ENCODE measurements at regions not wholly inside any gene's neighbourhood (a gene's known extent, or its start where the extent isn't known, plus 50 kb on each side); places are given as distances from the start of the nearest gene placed in this dataset.
"Not testable (repeated sequence)": the region's sequence is repeated elsewhere in the genome, so short reads cannot be mapped to it uniquely, and the experiment has no call there.

DNA sequence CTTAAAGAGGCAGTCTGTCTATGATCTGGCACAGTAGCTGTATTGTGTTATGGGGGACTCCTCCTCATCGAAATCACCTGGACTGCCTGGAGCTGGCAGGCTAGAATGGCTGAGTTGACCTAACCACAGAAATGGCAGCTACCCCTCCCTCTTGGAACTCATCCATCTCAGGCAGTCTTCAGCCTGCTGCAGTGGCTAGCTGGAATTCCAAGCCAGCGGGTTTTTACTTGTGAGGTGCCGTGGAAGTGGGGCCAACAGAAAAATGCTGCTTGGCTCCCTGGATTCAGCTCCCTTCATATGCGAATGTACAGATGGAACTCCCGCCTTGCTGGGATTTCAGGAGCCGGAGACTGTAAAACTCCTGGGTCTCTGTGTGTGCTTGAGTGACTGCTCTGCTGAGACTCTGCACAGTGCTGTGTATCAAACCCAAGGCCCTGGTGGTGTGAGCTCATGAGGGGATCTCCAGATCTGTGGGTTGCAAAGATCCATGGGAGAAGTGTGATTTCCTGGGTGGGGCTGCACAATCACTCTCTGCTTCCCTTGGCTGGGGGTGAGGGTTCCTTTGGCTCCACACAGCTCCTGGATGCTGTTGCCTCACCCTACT lies 316.9 kb downstream of the CTH start:
- no peak overlapping the region for H3K4me3 ChIP-seq (ENCODE audit: control insufficient read depth, low read depth, low read length)
- TF ChIP-seq, protein P1, sequence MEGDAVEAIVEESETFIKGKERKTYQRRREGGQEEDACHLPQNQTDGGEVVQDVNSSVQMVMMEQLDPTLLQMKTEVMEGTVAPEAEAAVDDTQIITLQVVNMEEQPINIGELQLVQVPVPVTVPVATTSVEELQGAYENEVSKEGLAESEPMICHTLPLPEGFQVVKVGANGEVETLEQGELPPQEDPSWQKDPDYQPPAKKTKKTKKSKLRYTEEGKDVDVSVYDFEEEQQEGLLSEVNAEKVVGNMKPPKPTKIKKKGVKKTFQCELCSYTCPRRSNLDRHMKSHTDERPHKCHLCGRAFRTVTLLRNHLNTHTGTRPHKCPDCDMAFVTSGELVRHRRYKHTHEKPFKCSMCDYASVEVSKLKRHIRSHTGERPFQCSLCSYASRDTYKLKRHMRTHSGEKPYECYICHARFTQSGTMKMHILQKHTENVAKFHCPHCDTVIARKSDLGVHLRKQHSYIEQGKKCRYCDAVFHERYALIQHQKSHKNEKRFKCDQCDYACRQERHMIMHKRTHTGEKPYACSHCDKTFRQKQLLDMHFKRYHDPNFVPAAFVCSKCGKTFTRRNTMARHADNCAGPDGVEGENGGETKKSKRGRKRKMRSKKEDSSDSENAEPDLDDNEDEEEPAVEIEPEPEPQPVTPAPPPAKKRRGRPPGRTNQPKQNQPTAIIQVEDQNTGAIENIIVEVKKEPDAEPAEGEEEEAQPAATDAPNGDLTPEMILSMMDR (IDR thresholded peaks at IDR 0.05; ENCODE audit: control insufficient read depth, insufficient read depth, low read depth, low read length, missing control alignments), result no peak
- no peak for DNase-seq (ENCODE audit: low read depth)

DNA sequence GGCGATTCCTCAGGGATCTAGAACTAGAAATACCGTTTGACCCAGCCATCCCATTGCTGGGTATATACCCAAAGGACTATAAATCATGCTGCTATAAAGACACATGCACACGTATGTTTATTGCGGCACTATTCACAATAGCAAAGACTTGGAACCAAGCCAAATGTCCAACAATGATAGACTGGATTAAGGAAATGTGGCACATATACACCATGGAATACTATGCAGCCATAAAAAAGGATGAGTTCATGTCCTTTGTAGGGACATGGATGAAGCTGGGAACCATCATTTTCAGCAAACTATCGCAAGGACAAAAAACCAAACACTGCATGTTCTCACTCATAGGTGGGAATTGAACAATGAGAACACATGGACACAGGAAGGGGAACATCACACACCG lies 311.1 kb downstream of the PTGER3 start:
- not testable (repeated sequence) for DNase-seq (ENCODE audit: low read depth); H3K4me3 ChIP-seq (ENCODE audit: control insufficient read depth, low read depth, low read length)

DNA sequence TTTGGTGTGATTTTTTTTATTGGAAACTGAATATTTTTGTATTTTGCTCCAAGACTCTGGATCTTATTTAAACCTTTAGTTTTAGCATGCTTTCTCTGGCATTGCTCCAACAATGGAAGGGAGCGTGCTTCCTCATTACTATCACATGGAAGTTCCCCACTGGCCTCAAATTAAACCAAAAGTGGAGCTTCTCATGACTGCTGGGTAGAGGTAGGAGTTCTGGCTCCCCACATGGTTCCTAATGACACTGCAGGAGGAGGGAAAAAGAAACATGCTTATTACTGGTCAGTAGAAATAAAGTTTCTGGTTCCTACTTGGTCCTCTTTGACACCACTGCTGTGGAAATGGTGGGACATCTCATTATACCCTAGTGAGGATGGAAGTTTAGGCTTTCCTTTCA lies 310.5 kb downstream of the PTGER3 start:
- no peak for DNase-seq (ENCODE audit: low read depth)
- H3K4me3 ChIP-seq (ENCODE audit: control insufficient read depth, low read depth, low read length), result no peak overlapping the region
- TF ChIP-seq, protein P1 (IDR thresholded peaks at IDR 0.05; ENCODE audit: control insufficient read depth, insufficient read depth, low read depth, low read length, missing control alignments), result no peak

DNA sequence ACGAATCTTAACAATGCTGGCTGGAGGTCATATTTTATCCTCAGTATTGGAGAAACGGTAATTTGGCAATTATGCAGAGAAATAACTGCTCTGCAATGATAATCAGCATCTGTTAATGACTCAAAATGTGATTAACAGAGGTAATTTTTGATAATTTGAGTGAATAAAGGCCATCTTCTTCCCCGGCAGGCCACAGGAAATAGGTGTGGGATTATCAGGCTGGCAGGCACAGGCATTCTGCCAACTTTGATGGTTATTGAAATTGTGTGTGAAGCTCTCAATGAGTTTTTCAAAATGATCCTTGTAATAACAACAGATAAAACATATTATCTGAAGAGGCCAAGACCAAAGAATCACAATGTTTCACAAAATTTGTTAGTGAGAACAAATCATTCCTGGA lies 309.0 kb downstream of the PTGER3 start:
- TF ChIP-seq, protein P1 (IDR thresholded peaks at IDR 0.05; ENCODE audit: control insufficient read depth, insufficient read depth, low read depth, low read length, missing control alignments), result no peak
- DNase-seq (ENCODE audit: low read depth), result no peak
- H3K4me3 ChIP-seq (ENCODE audit: control insufficient read depth, low read depth, low read length), result no peak overlapping the region

DNA sequence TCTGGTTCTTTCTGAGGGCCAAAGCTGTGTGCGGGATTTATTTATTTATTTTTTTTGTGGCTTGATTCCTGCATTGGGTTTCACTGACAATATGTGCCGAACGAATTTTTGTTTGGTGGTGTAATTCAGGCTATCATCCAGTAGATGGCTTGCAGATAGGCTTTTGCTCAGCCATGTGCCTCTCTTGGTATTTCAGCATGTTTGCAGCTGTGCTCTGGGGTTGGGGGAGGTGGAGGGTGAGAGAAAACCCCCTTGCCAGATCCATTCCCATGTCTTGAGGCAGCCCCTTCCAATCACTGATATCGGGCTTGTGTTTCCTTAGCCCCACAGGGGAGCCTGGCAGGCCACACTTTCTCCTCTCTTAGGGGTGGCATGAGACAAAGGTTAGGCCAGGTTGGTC lies 302.4 kb downstream of the PTGER3 start:
- no peak overlapping the region for H3K4me3 ChIP-seq (ENCODE audit: control insufficient read depth, low read depth, low read length)
- DNase-seq (ENCODE audit: low read depth), result no peak
- TF ChIP-seq, protein P1 (IDR thresholded peaks at IDR 0.05; ENCODE audit: control insufficient read depth, insufficient read depth, low read depth, low read length, missing control alignments), result peak; percentile 64

DNA sequence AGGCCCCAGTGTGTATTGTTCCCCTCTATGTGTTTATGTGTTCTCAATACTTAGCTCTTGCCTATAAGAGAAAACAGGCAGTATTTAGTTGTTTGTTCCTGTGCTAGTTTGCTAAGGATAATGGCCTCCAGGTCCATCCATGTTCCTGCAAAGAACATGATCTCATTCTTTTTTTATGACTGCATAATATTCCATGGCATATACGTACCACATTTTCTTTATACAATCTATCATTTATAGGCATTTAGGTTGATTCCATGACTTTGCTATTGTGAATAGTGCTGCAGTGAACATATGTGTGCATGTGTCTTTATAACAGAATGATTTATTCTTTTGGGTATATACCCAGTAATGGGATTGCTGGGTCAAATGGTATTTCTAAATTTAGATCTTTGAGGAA lies 301.6 kb downstream of the PTGER3 start:
- DNase-seq (ENCODE audit: low read depth), result not testable (repeated sequence)

DNA sequence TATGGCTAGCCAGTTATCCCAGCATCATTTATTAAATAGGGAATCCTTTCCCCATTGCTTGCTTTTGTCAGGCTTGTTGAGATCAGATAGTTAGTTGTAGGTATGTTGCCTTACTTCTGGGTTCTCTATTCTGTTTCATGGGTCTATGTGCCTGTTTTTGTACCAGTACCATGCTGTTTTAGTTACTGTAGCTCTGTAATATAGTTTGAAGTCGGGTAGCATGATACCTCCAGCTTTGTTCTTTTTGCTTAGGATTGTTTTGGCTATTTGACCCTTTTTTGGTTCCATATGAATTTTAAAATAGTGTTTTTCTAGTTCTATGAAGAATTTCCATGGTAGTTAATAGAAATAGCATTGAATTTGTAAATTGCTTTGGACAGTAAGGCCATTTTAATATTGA lies 300.5 kb downstream of the PTGER3 start:
- DNase-seq (ENCODE audit: low read depth); H3K4me3 ChIP-seq (ENCODE audit: control insufficient read depth, low read depth, low read length): not testable (repeated sequence)

More for the DNA sequence above, 301.6 kb downstream of the PTGER3 start:
- not testable (repeated sequence) for H3K4me3 ChIP-seq (ENCODE audit: control insufficient read depth, low read depth, low read length)

DNA sequence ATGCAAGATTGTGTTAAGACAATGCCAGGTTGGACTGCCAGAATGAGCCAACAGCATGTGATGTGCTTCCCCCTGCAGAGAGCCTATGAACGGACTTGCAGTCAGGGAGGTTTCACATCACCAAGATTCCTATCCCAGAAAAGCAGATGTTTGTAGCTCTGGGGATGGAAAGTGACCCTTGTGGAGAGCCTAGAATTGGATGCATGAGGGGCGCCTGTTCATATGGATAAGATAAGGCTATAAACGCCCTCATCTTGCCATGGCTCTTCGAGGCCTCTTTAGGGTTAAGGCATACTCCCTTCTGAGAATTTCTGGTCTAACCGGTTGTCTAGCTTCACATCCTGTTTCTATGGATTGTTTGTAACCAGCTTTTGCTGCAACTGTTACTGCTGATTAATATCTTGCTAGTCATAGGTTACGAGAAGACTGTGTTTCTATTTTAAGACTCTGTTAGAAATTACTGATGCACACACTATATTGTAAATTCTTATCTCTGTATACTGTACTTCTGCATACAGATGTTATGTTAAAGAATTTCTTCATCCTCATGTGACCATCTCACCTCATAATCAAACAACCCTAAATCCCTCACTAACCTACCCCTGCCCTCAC lies 295.8 kb downstream of the PTGER3 start:
- not testable (repeated sequence) for H3K4me3 ChIP-seq (ENCODE audit: control insufficient read depth, low read depth, low read length); DNase-seq (ENCODE audit: low read depth)

DNA sequence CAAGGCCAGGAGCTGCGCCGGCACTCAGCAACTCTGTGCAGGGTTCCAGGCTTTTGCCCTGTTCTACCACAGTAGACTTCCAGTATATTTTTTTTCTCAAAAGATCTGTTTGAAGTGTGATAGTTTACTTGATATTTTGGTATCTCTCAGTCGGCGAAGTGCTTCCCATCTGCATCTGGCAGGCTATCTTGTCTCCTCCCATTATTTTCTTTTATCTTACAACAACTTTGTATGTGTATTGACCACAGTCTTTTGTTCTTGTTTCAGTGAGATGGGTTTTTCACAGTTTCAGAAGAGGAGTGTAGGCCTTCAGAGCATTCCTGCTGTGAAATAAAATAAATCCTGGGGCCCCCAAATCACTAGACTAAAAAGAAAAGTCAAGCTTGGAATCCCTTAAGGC lies 292.9 kb downstream of the PTGER3 start:
- DNase-seq (ENCODE audit: low read depth), result no peak
- H3K4me3 ChIP-seq (ENCODE audit: control insufficient read depth, low read depth, low read length), result no peak overlapping the region
- TF ChIP-seq, protein P1 (IDR thresholded peaks at IDR 0.05; ENCODE audit: control insufficient read depth, insufficient read depth, low read depth, low read length, missing control alignments), result no peak
